Neural progenitor cell (in vitro differentiated cells): ENCODE measurements at regions not wholly inside any gene's neighbourhood (a gene's known extent, or its start where the extent isn't known, plus 50 kb on each side); places are given as distances from the start of the nearest gene placed in this dataset.

Experiments used
- DNase-seq: peaks from one replicate; pipeline ENCODE4 v3.0.0-alpha.2; 2016; ENCODE audit warnings: low spot score
- H2AFZ ChIP-seq: fragments of 200-600 bp; sonication (generic); replicated peaks from 2 replicates; pipeline ENCODE4 v1.6.1; 2016; ENCODE audit warnings: antibody characterized with exemption
- H3F3A ChIP-seq: fragments of 200-600 bp; sonication (generic); 2 replicates; pipeline ENCODE4 v1.6.1; 2016; ENCODE audit warnings: antibody characterized with exemption, low read depth
- H3K27ac ChIP-seq: fragments of 200-600 bp; sonication (generic); 2 replicates; pipeline ENCODE4 v1.5.1; 2016; ENCODE audit warnings: mild to moderate bottlenecking
- H3K27me3 ChIP-seq: fragments of 200-600 bp; sonication (generic); 2 replicates; pipeline ENCODE4 v1.6.1; 2016; ENCODE audit warnings: mild to moderate bottlenecking, moderate library complexity
- H3K36me3 ChIP-seq: fragments of 200-600 bp; sonication (generic); 2 replicates; pipeline ENCODE4 v1.5.1; 2016
- H3K4me1 ChIP-seq: fragments of 200-600 bp; sonication (generic); 2 replicates; pipeline ENCODE4 v1.6.1; 2016; ENCODE audit warnings: mixed run types
- H3K4me2 ChIP-seq: fragments of 200-600 bp; sonication (generic); 2 replicates; pipeline ENCODE4 v1.6.1; 2016
- H3K4me3 ChIP-seq: fragments of 200-600 bp; sonication (generic); 2 replicates; pipeline ENCODE4 v1.5.1; 2016
- H3K79me2 ChIP-seq: fragments of 200-600 bp; sonication (generic); 2 replicates; pipeline ENCODE4 v1.6.1; 2016; ENCODE audit warnings: low read depth
- H3K9ac ChIP-seq: fragments of 200-600 bp; sonication (generic); 2 replicates; pipeline ENCODE4 v1.6.1; 2016
- H3K9me3 ChIP-seq: fragments of 200-600 bp; sonication (generic); 2 replicates; pipeline ENCODE4 v1.5.1; 2016; ENCODE audit warnings: low read depth
- H4K20me1 ChIP-seq: fragments of 200-600 bp; sonication (generic); 2 replicates; pipeline ENCODE4 v1.6.1; 2016; ENCODE audit warnings: low read depth
- H3K27ac Mint-ChIP-seq: 3 replicates; pipeline ENCODE4 v1.8.0; 2021; ENCODE audit warnings: mixed read lengths
- H3K27me3 Mint-ChIP-seq: 2 replicates; pipeline ENCODE4 v1.8.0; 2022; ENCODE audit warnings: low read depth, mild to moderate bottlenecking, inconsistent platforms, moderate library complexity, mixed read lengths; ENCODE audit not compliant: insufficient read depth
- H3K36me3 Mint-ChIP-seq: 3 replicates; pipeline ENCODE4 v1.8.0; 2021; ENCODE audit warnings: mixed read lengths
- H3K4me1 Mint-ChIP-seq: 3 replicates; pipeline ENCODE4 v1.8.0; 2021; ENCODE audit warnings: mixed read lengths
- H3K4me3 Mint-ChIP-seq: 3 replicates; pipeline ENCODE4 v1.8.0; 2021; ENCODE audit warnings: mild to moderate bottlenecking, moderate library complexity, mixed read lengths
- H3K9me3 Mint-ChIP-seq: 3 replicates; pipeline ENCODE4 v1.8.0; 2020; ENCODE audit warnings: mixed read lengths
- EZH2 ChIP-seq: fragments of 200-600 bp; sonication (generic); IDR thresholded peaks from 2 replicates; pipeline ENCODE4 v1.6.1; 2017; ENCODE audit warnings: antibody characterized with exemption, mild to moderate bottlenecking, moderate library complexity
- EZH2phosphoT487 ChIP-seq: fragments of 200-600 bp; sonication (generic); IDR thresholded peaks from 2 replicates; pipeline ENCODE4 v1.6.1; 2017; ENCODE audit warnings: antibody characterized with exemption
- TF ChIP-seq, protein P1 (sequence below): fragments of 200-600 bp; sonication (generic); IDR thresholded peaks from 2 replicates; pipeline ENCODE4 v1.5.1; 2017; ENCODE audit warnings: antibody characterized with exemption, mild to moderate bottlenecking

DNA sequence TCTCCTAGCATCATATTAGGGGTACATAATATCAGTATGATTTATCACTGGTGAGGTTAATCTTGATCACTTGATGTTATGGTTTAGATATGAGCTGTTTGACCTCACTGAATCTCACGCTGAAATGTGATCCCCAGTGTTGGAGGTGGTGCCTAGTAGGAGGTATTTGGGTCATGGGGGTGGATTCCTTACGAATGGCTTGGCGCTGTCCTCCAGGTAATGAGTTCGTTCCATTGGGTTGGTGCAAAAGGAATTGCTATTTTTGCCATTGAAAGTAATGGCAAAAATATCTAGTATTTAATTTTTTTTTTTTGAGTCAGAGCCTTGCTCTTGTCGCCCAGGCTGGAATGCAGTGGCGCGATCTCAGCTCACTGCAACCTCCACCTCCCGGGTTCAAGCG, 326.3 kb downstream of the AASDHPPT start:
- Histone ChIP-seq H3K9me3 (no peaks in the 10 kb centered on the region), H3K36me3 (no peaks in the 10 kb centered on the region), H3K4me2 (no peak overlapping the region), H3K4me3 (no peak overlapping the region), H3K79me2 (no peaks in the 10 kb centered on the region), H3K27ac (no peak overlapping the region), H3K9ac (no peak overlapping the region), H2AFZ (no peak overlapping the region), H3F3A (no peaks in the 10 kb centered on the region), H3K27me3 (no peaks in the 10 kb centered on the region), H3K4me1 (peaks cover 12% of the 10 kb centered on the region), H4K20me1 (no peaks in the 10 kb centered on the region)
- no peak overlapping the region for H3K4me3 Mint-ChIP-seq
- no peaks in the 10 kb centered on the region for H3K36me3 Mint-ChIP-seq
- TF ChIP-seq, protein P1, sequence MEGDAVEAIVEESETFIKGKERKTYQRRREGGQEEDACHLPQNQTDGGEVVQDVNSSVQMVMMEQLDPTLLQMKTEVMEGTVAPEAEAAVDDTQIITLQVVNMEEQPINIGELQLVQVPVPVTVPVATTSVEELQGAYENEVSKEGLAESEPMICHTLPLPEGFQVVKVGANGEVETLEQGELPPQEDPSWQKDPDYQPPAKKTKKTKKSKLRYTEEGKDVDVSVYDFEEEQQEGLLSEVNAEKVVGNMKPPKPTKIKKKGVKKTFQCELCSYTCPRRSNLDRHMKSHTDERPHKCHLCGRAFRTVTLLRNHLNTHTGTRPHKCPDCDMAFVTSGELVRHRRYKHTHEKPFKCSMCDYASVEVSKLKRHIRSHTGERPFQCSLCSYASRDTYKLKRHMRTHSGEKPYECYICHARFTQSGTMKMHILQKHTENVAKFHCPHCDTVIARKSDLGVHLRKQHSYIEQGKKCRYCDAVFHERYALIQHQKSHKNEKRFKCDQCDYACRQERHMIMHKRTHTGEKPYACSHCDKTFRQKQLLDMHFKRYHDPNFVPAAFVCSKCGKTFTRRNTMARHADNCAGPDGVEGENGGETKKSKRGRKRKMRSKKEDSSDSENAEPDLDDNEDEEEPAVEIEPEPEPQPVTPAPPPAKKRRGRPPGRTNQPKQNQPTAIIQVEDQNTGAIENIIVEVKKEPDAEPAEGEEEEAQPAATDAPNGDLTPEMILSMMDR, result no peak
- no peak for TF ChIP-seq EZH2phosphoT487
- no peak for TF ChIP-seq EZH2
- DNase-seq, result no peak
- no peaks in the 10 kb centered on the region for H3K27me3 Mint-ChIP-seq
- H3K4me1 Mint-ChIP-seq, result peaks cover 8% of the 10 kb centered on the region
- peaks cover 2% of the 10 kb centered on the region for H3K9me3 Mint-ChIP-seq
- no peak overlapping the region for H3K27ac Mint-ChIP-seq

DNA sequence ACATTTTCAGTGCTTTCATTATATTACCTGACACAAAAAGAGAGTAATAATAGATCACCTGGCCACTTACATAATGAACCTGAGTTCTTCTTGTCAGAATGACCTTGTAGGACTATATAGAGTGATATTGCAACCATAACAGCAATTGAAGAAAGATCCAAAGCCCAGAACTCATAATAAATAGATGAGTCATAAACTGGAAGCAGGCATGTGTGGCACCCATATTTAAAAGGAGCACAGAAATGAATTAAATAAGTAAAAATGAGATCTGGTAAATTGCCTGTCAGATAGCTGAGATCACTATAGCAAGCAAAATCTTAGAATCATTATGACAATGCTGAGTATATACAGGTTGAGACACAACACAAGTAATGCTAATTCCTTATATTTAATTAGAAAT, 331.8 kb downstream of the AASDHPPT start:
- Mint-ChIP-seq H3K4me1 (no peaks in the 10 kb centered on the region), H3K9me3 (no peaks in the 10 kb centered on the region), H3K36me3 (no peaks in the 10 kb centered on the region), H3K27ac (no peak overlapping the region), H3K4me3 (no peak overlapping the region), H3K27me3 (no peaks in the 10 kb centered on the region)
- Histone ChIP-seq H3K36me3 (no peaks in the 10 kb centered on the region), H3K79me2 (no peaks in the 10 kb centered on the region), H3K4me2 (no peak overlapping the region), H3K9me3 (no peaks in the 10 kb centered on the region), H3K4me3 (no peak overlapping the region), H3K27me3 (no peaks in the 10 kb centered on the region), H3K27ac (no peak overlapping the region), H2AFZ (no peak overlapping the region), H3F3A (no peaks in the 10 kb centered on the region), H4K20me1 (no peaks in the 10 kb centered on the region), H3K9ac (no peak overlapping the region), H3K4me1 (no peaks in the 10 kb centered on the region)
- DNase-seq, result no peak
- TF ChIP-seq EZH2phosphoT487, result no peak
- TF ChIP-seq, protein P1, result no peak
- no peak for TF ChIP-seq EZH2

DNA sequence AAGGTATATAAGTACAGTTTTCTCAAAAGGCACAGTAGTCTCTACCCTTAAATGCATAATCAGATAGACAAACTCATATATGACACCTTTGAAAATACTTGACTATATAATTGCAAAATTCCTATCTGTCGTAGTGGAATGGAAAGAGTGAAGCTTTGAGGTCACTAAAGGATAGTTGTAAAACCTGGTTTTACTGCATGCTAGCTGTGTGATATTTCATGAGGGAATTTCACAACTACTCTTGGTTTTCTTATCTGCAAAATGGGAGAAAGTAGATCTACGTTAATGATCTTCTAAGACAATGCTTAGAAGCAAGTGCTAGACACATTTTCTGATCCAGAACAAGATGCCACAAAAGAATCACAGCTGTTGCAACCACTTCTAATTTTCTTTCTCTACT, 332.2 kb downstream of the AASDHPPT start:
- H2AFZ ChIP-seq, result no peak overlapping the region
- no peak overlapping the region for H3K9ac ChIP-seq
- no peaks in the 10 kb centered on the region for H3F3A ChIP-seq
- no peak overlapping the region for H3K4me3 ChIP-seq
- H4K20me1 ChIP-seq, result no peaks in the 10 kb centered on the region
- no peaks in the 10 kb centered on the region for H3K36me3 ChIP-seq
- H3K4me1 Mint-ChIP-seq, result no peaks in the 10 kb centered on the region
- H3K27ac ChIP-seq, result no peak overlapping the region
- no peaks in the 10 kb centered on the region for H3K27me3 ChIP-seq
- no peak overlapping the region for H3K27ac Mint-ChIP-seq
- no peak for DNase-seq
- no peak overlapping the region for H3K4me3 Mint-ChIP-seq
- H3K9me3 Mint-ChIP-seq, result no peaks in the 10 kb centered on the region
- no peak overlapping the region for H3K4me2 ChIP-seq
- no peaks in the 10 kb centered on the region for H3K4me1 ChIP-seq
- TF ChIP-seq, protein P1, result no peak
- TF ChIP-seq EZH2phosphoT487 (no peak), EZH2 (no peak)
- no peaks in the 10 kb centered on the region for H3K27me3 Mint-ChIP-seq
- no peaks in the 10 kb centered on the region for H3K36me3 Mint-ChIP-seq
- H3K79me2 ChIP-seq, result no peaks in the 10 kb centered on the region
- no peaks in the 10 kb centered on the region for H3K9me3 ChIP-seq

DNA sequence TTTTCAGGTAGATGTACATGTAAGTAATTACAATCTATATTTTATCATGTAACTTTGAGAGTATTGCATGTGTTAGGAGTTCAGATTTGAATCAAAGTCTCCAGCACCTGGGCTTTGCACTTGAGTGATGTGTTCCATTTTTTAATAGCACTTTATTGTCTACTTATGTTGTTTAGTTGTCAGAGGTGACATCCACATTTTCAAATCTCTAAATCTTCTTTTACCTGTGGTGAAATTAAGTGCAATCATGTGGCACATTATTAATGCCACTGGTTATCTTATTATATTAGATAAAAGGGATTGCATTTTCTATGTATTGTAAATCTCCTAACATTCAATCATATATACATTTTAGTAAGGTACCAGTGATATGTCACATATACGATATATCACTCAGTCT, 333.4 kb downstream of the AASDHPPT start:
- H3K27me3 ChIP-seq, result no peaks in the 10 kb centered on the region
- TF ChIP-seq, protein P1, result no peak
- TF ChIP-seq EZH2phosphoT487 (no peak), EZH2 (no peak)
- no peak overlapping the region for H3K27ac ChIP-seq
- no peak overlapping the region for H3K4me2 ChIP-seq
- no peaks in the 10 kb centered on the region for H3K4me1 ChIP-seq
- no peaks in the 10 kb centered on the region for H4K20me1 ChIP-seq
- H3K9me3 ChIP-seq, result no peaks in the 10 kb centered on the region
- no peak overlapping the region for H3K27ac Mint-ChIP-seq
- no peaks in the 10 kb centered on the region for H3K4me1 Mint-ChIP-seq
- no peak overlapping the region for H3K4me3 ChIP-seq
- H3K27me3 Mint-ChIP-seq, result no peaks in the 10 kb centered on the region
- H3K9ac ChIP-seq, result no peak overlapping the region
- H3K4me3 Mint-ChIP-seq, result no peak overlapping the region
- H3K79me2 ChIP-seq, result no peaks in the 10 kb centered on the region
- DNase-seq, result no peak
- H3K36me3 Mint-ChIP-seq, result no peaks in the 10 kb centered on the region
- H3K36me3 ChIP-seq, result no peaks in the 10 kb centered on the region
- no peaks in the 10 kb centered on the region for H3F3A ChIP-seq
- H2AFZ ChIP-seq, result no peak overlapping the region
- H3K9me3 Mint-ChIP-seq, result no peaks in the 10 kb centered on the region
